WERI-Rb-1 (cell line): ENCODE measurements at regions not wholly inside any gene's neighbourhood (a gene's known extent, or its start where the extent isn't known, plus 50 kb on each side); places are given as distances from the start of the nearest gene placed in this dataset.
"Not testable (repeated sequence)": the region's sequence is repeated elsewhere in the genome, so short reads cannot be mapped to it uniquely, and the experiment has no call there.

Experiments used
- DNase-seq: peaks from one replicate; pipeline ENCODE4 v3.0.0-alpha.2; 2020
- H3K27ac ChIP-seq: fragments of 250-450 bp; sonication (Bioruptor Pico); 2 replicates; pipeline ENCODE4 v1.5.1; 2020; ENCODE audit warnings: mild to moderate bottlenecking, moderate library complexity
- H3K27me3 ChIP-seq: fragments of 250-450 bp; sonication (Bioruptor Pico); 2 replicates; pipeline ENCODE4 v1.5.1; 2021; ENCODE audit warnings: mild to moderate bottlenecking, low read depth, moderate library complexity; ENCODE audit not compliant: insufficient read depth, severe bottlenecking
- H3K36me3 ChIP-seq: fragments of 250-450 bp; sonication (Bioruptor Pico); 2 replicates; pipeline ENCODE4 v1.5.1; 2020; ENCODE audit warnings: mild to moderate bottlenecking, moderate library complexity
- H3K4me3 ChIP-seq: 2 replicates; pipeline ENCODE4 v1.5.1; 2011; ENCODE audit warnings: low read depth, mild to moderate bottlenecking, control low read depth, low read length
- H3K9me3 ChIP-seq: fragments of 250-450 bp; sonication (Bioruptor Pico); 2 replicates; pipeline ENCODE4 v1.5.1; 2021; ENCODE audit warnings: mild to moderate bottlenecking, moderate library complexity; ENCODE audit not compliant: severe bottlenecking
- TF ChIP-seq, protein P1 (sequence below): IDR thresholded peaks from 2 replicates; pipeline ENCODE4 v1.5.1; 2011; ENCODE audit warnings: low read depth, mild to moderate bottlenecking, control low read depth, inconsistent platforms, low read length

DNA sequence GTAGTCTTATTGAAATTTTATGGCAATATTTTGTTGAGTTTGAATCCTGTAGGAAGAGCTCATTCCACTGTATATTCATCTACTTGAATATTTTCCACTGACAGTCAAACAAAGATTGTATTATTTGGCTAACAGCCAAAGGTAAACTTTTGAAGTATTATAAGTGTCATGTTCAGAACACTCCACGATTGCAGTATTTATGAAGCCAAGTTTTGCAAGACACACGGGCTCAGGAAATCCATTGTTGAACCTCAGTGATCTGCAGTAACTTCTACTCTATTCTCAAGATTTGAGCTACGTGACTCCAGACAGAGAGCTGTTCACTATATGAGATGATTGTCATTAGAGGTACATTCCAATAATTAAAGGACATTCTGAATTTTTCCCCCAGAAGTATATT lies 302.7 kb upstream of the ADGRL3 start:
- H3K9me3 ChIP-seq, result no peaks in the 10 kb centered on the region
- no peak overlapping the region for H3K27ac ChIP-seq
- H3K36me3 ChIP-seq, result no peaks in the 10 kb centered on the region
- no peaks in the 10 kb centered on the region for H3K27me3 ChIP-seq
- TF ChIP-seq, protein P1, sequence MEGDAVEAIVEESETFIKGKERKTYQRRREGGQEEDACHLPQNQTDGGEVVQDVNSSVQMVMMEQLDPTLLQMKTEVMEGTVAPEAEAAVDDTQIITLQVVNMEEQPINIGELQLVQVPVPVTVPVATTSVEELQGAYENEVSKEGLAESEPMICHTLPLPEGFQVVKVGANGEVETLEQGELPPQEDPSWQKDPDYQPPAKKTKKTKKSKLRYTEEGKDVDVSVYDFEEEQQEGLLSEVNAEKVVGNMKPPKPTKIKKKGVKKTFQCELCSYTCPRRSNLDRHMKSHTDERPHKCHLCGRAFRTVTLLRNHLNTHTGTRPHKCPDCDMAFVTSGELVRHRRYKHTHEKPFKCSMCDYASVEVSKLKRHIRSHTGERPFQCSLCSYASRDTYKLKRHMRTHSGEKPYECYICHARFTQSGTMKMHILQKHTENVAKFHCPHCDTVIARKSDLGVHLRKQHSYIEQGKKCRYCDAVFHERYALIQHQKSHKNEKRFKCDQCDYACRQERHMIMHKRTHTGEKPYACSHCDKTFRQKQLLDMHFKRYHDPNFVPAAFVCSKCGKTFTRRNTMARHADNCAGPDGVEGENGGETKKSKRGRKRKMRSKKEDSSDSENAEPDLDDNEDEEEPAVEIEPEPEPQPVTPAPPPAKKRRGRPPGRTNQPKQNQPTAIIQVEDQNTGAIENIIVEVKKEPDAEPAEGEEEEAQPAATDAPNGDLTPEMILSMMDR, result no peak
- no peak overlapping the region for H3K4me3 ChIP-seq
- DNase-seq, result no peak

DNA sequence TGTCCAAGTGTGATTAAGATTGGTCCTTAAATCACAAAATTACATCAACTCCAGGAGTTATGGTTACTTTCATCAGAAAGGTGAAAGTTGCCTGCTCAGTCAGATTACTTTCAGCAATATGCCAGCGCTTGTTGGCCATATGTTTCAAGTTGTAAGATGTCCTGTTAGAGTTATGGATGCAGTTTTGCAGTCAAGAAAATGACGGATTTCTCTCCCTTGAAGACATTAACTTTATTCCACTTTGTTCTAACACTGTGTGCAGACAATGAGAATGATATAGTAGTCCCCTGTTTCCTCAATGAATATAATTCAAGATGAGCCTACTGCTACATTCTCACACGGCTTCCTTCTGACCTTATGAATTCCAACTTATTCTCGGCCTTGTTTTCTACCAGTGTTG lies 295.0 kb upstream of the ADGRL3 start:
- TF ChIP-seq, protein P1, result no peak
- no peak for DNase-seq
- Histone ChIP-seq H3K27me3 (no peaks in the 10 kb centered on the region), H3K36me3 (no peaks in the 10 kb centered on the region), H3K9me3 (no peaks in the 10 kb centered on the region), H3K27ac (no peak overlapping the region), H3K4me3 (no peak overlapping the region)

DNA sequence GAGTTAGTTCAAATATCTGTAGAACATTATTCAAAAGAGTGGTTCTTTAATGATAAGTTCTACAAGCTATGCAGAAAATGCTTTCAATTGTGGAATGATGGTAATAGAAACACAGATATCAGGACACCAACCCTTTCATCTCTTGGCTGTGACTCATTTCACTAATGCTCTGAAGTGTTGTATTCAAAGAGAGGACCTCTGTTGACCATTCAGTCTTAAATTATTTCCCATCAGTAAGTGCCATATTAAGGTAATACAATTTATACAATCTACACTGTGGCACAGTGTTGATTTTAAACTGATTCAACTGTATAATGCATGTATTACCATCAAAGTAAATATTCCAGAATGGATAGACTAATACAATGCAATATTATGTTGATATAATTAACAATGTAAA lies 289.0 kb upstream of the ADGRL3 start:
- Histone ChIP-seq H3K4me3 (no peak overlapping the region), H3K9me3 (no peaks in the 10 kb centered on the region), H3K36me3 (no peaks in the 10 kb centered on the region), H3K27ac (no peak overlapping the region), H3K27me3 (no peaks in the 10 kb centered on the region)
- no peak for DNase-seq
- TF ChIP-seq, protein P1, result no peak

DNA sequence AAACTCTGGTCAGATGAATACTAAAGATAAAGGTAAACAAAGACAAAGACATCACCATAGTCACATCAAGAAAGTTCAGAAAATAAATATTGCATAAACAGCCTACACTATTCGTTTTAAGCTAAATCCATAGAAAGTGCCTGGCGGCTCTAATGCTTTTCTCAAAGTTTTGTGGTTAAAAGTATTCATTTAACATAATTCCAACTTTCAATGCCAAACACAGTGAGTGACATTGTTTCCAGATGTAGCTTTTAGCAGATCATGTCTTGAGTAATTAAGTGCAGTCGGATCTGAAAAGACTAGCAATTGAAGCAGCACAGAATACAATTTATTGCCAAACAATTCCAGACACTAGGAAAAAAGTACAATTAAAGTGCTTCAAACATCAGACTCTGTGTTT lies 287.1 kb upstream of the ADGRL3 start:
- Histone ChIP-seq H3K27me3 (no peaks in the 10 kb centered on the region), H3K9me3 (no peaks in the 10 kb centered on the region), H3K27ac (no peak overlapping the region), H3K4me3 (no peak overlapping the region), H3K36me3 (no peaks in the 10 kb centered on the region)
- DNase-seq, result no peak
- TF ChIP-seq, protein P1, result no peak

DNA sequence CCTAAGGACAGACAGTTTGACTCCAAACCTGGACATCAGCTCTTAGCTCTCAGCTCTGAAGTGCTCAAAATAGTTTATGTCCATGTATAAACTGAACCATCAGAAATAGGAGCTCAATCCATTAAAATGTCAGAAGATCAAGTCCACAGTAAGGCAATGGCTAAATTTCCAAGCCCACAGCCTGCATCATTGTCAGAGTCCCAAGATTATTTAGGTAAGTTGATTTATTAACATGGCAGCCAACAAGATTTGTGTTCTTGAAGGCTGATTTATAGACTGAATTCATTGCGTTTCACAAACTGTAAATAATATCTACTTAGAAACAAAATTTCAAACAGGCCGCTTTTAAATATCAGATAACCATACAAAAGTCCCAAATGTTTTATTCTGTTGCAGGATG lies 286.5 kb upstream of the ADGRL3 start:
- H3K36me3 ChIP-seq, result no peaks in the 10 kb centered on the region
- no peak for DNase-seq
- TF ChIP-seq, protein P1, result no peak
- no peaks in the 10 kb centered on the region for H3K9me3 ChIP-seq
- H3K4me3 ChIP-seq, result no peak overlapping the region
- H3K27ac ChIP-seq, result no peak overlapping the region
- H3K27me3 ChIP-seq, result no peaks in the 10 kb centered on the region

DNA sequence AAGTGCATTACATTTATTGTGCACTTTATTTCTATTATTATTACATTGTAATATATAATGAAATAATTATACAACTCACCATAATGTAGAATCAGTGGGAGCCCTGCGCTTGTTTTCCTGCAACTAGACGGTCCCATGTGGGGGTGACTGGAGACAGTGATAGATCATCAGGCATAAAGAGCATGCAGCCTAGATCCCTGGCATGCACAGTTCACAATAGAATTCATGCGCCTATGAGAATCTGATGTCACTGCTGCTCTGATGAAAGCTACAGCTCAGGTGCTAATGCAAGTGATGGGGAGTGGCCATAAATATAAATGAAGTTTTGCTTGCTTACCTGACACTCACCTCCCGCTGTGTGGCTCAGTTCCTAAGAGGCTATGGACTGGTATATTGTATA lies 278.4 kb upstream of the ADGRL3 start:
- not testable (repeated sequence) for H3K4me3 ChIP-seq, H3K27me3 ChIP-seq, DNase-seq, H3K36me3 ChIP-seq, H3K9me3 ChIP-seq, H3K27ac ChIP-seq
